GM10266 (cell line): ENCODE measurements at regions not wholly inside any gene's neighbourhood (a gene's known extent, or its start where the extent isn't known, plus 50 kb on each side); places are given as distances from the start of the nearest gene placed in this dataset.
"Not testable (repeated sequence)": the region's sequence is repeated elsewhere in the genome, so short reads cannot be mapped to it uniquely, and the experiment has no call there.

Experiments used
- DNase-seq: peaks from one replicate; pipeline ENCODE4 v3.0.0; 2012; ENCODE audit errors: extremely low spot score
- CTCF ChIP-seq: IDR thresholded peaks from 2 replicates; pipeline ENCODE4 v1.5.1; 2012; ENCODE audit warnings: mild to moderate bottlenecking, low read depth; ENCODE audit not compliant: control insufficient read depth, insufficient read depth; ENCODE audit errors: missing control alignments

GRCh38 chr18:71233177-71233576 lies 944.3 kb downstream of the SOCS6 start:
- no peak for TF ChIP-seq CTCF

DNA sequence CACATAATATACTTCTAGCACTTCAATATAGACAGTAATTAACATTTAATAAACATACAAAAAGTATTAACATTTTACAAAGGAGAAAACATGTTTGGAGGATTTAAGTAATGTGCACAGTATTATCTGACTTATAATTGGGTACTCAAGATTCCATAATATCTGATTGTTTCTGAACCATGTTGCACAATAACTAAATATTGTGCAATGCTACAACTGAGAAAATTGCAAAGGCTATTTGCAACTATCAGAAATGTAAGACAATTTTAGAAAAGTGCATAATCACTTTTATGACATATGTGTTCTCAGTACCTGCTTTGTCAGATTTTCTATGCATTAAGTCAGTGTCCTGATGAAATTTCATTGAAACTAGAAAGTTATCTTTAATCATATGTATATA lies 934.6 kb downstream of the SOCS6 start:
- DNase-seq = no peak
- no peak for TF ChIP-seq CTCF

More at GRCh38 chr18:71233177-71233576, 944.3 kb downstream of the SOCS6 start:
- DNase-seq = no peak

GRCh38 chr18:71221405-71221804 lies 932.6 kb downstream of the SOCS6 start:
- no peak for TF ChIP-seq CTCF
- DNase-seq = no peak

DNA sequence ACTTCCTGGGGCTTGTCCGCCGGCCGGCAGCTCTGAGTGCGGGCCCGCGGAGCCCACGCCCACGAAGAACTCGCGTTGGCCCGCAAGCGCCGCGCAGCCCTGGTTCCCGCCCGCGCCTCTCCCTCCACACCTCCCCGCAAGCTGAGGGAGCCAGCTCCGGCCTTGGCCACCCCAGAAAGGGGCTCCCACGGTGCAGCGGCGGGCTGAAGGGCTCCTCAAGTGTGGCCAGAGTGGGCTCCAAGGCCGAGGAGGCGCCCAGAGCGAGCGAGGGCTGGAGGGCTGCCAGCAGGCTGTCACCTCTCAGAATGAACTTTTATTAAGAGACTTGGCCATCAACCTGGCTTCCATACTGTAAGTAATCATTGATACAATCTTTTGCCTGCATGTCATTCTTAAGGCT lies 923.9 kb downstream of the SOCS6 start:
- not testable (repeated sequence) for DNase-seq

- no peak for DNase-seq
- no peak for TF ChIP-seq CTCF
Observed at GRCh38 chr18:71212222-71212621, 923.4 kb downstream of the SOCS6 start.

DNA sequence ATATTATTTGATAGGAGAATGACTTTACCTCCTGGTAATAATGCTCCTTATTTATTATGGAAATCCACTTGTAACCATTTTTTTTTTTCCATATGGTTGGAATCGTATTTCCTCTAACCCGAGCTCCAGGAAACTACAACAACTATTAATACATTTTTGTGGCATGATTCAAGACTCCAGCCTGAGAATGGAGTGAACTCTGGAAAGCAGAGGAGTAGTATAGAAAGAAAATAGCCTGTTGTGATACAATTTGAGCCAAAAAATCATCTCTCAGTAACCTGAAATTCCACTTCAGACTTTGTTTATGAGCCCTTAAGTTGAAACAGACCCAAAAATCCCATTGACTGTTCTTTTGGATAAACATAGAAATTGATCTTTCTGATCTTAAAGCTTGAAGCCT lies 921.1 kb downstream of the SOCS6 start:
- DNase-seq = no peak
- TF ChIP-seq CTCF = no peak

GRCh38 chr18:71194438-71194837 lies 905.6 kb downstream of the SOCS6 start:
- no peak for TF ChIP-seq CTCF
- DNase-seq = no peak

DNA sequence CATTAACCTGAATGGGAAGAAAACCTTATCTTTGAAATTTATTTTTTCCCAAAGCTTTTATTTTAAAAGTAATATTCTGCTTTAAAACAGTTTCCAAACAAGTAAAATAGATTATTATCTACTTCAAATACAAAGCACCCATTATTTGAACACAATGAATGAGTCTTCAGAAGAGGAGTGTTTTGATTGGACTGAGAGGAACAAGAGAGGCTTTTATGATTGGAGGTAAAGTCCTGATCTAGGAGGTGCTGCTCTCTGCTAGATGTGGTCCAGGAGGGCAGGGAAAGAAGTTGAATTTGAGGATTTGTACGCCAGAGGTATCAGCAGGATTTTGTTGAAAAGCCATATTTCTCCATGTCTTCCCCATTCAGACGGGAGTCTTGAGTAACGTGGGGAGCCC lies 900.7 kb downstream of the SOCS6 start:
- TF ChIP-seq CTCF = no peak
- DNase-seq = no peak
